GM12872 (cell line): ENCODE measurements at regions not wholly inside any gene's neighbourhood (a gene's known extent, or its start where the extent isn't known, plus 50 kb on each side); places are given as distances from the start of the nearest gene placed in this dataset.

Source experiments
- CTCF ChIP-seq: IDR thresholded peaks from 3 replicates; pipeline ENCODE4 v1.5.1; 2011; ENCODE audit warnings: low read depth, mild to moderate bottlenecking, low read length, moderate library complexity; ENCODE audit not compliant: insufficient read depth

GRCh38 chr18:46260879-46261143, 156.6 kb downstream of the HAUS1 start:
- no peak for TF ChIP-seq CTCF

DNA sequence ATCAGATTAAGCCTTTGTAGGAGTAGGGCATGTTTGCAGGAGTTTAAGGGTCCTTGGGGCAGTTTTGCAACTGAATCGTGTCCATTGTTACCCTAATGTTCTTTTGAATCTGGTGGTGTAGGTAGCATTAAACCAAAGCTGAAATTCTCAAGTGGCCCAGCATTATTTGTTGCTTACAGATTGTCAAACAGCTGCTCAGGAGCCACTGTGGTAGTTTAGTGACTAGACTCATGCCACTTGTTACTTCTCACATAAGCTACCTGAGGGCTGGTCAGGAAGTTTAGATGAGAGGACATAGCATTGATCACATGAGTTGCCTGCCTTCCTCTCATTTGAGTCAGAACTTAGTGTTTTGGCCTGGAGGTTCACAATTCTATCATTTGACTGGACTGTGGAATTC, 157.6 kb downstream of the HAUS1 start:
- no peak for TF ChIP-seq CTCF

GRCh38 chr18:46262856-46263255, 158.7 kb downstream of the HAUS1 start:
- TF ChIP-seq CTCF = no peak

- no peak for TF ChIP-seq CTCF
Measured at GRCh38 chr18:46264255-46264654, 160.1 kb downstream of the HAUS1 start.

GRCh38 chr18:46265196-46266156, 161.3 kb downstream of the HAUS1 start:
- no peak for TF ChIP-seq CTCF

DNA sequence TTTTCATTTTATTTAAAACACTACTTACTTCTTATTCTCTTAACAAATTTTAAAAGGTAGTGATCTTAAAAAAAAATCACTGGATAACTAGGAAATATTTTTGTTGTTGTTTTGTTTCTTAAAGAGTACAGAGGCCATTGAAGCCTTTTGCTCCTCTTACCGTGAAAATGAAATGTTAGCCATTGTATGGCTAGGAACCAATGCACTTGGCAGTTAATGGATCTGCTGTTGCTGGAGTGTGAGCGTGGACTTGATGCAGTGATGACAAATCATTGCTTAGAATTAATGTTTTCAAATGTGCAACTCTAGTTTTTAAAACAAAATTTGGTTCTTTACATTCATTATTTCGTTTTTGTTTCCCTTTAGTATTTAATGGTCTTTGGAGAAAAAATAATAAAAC, 162.3 kb downstream of the HAUS1 start:
- TF ChIP-seq CTCF = no peak

DNA sequence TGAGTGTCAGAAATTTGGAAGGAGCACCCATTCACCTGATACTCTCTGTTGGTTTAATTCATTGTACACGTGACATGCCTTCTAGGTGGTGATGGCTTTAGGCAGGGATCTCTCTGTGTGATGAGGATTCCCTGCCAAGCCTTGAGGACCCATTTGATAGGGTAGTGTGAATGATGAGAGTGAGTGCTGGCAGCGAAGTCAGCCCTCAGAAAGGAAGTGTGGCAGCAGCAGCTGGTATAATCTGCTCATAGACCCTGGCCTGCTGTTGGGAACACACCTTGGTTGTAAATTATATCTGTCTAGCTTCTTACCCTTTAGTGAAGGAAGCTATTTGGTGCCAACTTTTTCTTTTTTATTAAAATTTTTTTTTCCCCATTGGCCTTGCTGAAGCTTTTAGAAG, 164.5 kb downstream of the HAUS1 start:
- TF ChIP-seq CTCF = no peak

DNA sequence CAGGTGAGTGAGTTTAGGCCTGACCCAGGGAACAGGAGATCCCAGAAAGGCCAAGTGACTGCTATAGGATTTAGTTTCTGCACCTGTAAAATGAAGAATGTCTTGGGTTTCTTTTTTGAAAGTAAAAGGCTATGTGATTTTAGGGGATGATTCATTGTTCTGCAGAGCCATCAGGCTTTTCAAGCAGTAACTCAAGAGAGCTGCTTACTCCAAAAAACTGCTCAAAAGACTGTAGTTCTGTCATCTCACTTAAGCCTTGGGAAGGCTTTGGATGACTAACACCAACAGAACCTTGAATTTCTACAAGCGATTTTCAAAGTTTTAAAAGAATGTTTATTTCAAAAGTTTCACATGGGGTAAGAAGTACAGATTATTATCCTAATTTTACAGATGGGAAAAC, 165.1 kb downstream of the HAUS1 start:
- TF ChIP-seq CTCF = no peak
